ENCODE measurements at regions not wholly inside any gene's neighbourhood (a gene's known extent, or its start where the extent isn't known, plus 50 kb on each side); places are given as distances from the start of the nearest gene placed in this dataset.

GRCh38 chr16:77669057-77669456, 53.3 kb upstream of the NUDT7 start:
- no peak for TF ChIP-seq CTCF (IDR thresholded peaks at IDR 0.05; ENCODE audit: control insufficient read depth, insufficient read depth, low read depth, low read length, missing control alignments)
- no peak for DNase-seq (ENCODE audit: low read depth)

More at GRCh38 chr16:77669057-77669456, 53.3 kb upstream of the NUDT7 start:
- no peak overlapping the region for H3K4me3 ChIP-seq (ENCODE audit: control insufficient read depth, low read depth, low read length)

Measured in AG09309 (cell line).